ENCODE measurements at regions not wholly inside any gene's neighbourhood (a gene's known extent, or its start where the extent isn't known, plus 50 kb on each side); places are given as distances from the start of the nearest gene placed in this dataset.

- TF ChIP-seq GATA2 (IDR thresholded peaks at IDR 0.05; ENCODE audit: low read depth, low read length) = no peak
- TF ChIP-seq GATA3 (IDR thresholded peaks at IDR 0.05; ENCODE audit: low read depth, low read length) = no peak
These were observed 562.7 kb downstream of the TUSC7 start for GRCh38 chr3:117272274-117272673.
